ENCODE measurements at regions not wholly inside any gene's neighbourhood (a gene's known extent, or its start where the extent isn't known, plus 50 kb on each side); places are given as distances from the start of the nearest gene placed in this dataset.

- H3K4me3 Mint-ChIP-seq (ENCODE audit: unreplicated experiment): no peak overlapping the region
- TF ChIP-seq EZH2 (IDR thresholded peaks at IDR 0.05; ENCODE audit: insufficient read depth, low read length) (no peak), CTCF (IDR thresholded peaks at IDR 0.05; ENCODE audit: insufficient read depth, low read depth, low read length) (no peak)
- H4K20me1 ChIP-seq (ENCODE audit: insufficient read depth, low read length): no peaks in the 10 kb centered on the region
Measured at GRCh38 chr3:40911264-40911663, 288.0 kb upstream of the CTNNB1 start.

GRCh38 chr3:40911928-40912327 is 287.4 kb upstream of the CTNNB1 start:
- no peak overlapping the region for H2AFZ ChIP-seq (ENCODE audit: low read depth, low read length)
- peaks cover 12% of the 10 kb centered on the region for H3K4me1 Mint-ChIP-seq (ENCODE audit: low read depth, unreplicated experiment)
- no peak overlapping the region for H3K27ac ChIP-seq (ENCODE audit: low read depth, low read length)

More at GRCh38 chr3:40911264-40911663, 288.0 kb upstream of the CTNNB1 start:
- Mint-ChIP-seq H3K27me3 (ENCODE audit: low read depth, unreplicated experiment) (peaks cover 13% of the 10 kb centered on the region), H3K36me3 (ENCODE audit: low read depth, unreplicated experiment) (no peaks in the 10 kb centered on the region), H3K9me3 (ENCODE audit: unreplicated experiment) (peaks cover 2% of the 10 kb centered on the region), H3K4me1 (ENCODE audit: low read depth, unreplicated experiment) (peaks cover 12% of the 10 kb centered on the region), H3K27ac (ENCODE audit: unreplicated experiment) (no peak overlapping the region)
- H3K36me3 ChIP-seq (ENCODE audit: insufficient read depth, low read length): no peaks in the 10 kb centered on the region
- no peaks in the 10 kb centered on the region for H3K27me3 ChIP-seq (ENCODE audit: insufficient read depth, low read length)
- H3K4me2 ChIP-seq (ENCODE audit: low read length): no peak overlapping the region
- FAIRE-seq (no peak), DNase-seq (ENCODE audit: low read depth) (no peak)
- H2AFZ ChIP-seq (ENCODE audit: low read depth, low read length): no peak overlapping the region
- no peak overlapping the region for H3K27ac ChIP-seq (ENCODE audit: low read depth, low read length)
- no peaks in the 10 kb centered on the region for H3K9me3 ChIP-seq (ENCODE audit: insufficient read depth, low read depth, low read length)
- no peak overlapping the region for H3K4me3 ChIP-seq (ENCODE audit: insufficient read depth, low read depth, low read length)
- H3K4me1 ChIP-seq (ENCODE audit: insufficient read depth, low read length): no peaks in the 10 kb centered on the region
- H3K79me2 ChIP-seq (ENCODE audit: insufficient read depth, low read length): no peaks in the 10 kb centered on the region
- H3K9ac ChIP-seq (ENCODE audit: low read length): no peak overlapping the region

More at GRCh38 chr3:40911928-40912327, 287.4 kb upstream of the CTNNB1 start:
- Mint-ChIP-seq H3K36me3 (ENCODE audit: low read depth, unreplicated experiment) (no peaks in the 10 kb centered on the region), H3K9me3 (ENCODE audit: unreplicated experiment) (peaks cover 2% of the 10 kb centered on the region), H3K4me3 (ENCODE audit: unreplicated experiment) (no peak overlapping the region), H3K27me3 (ENCODE audit: low read depth, unreplicated experiment) (peaks cover 13% of the 10 kb centered on the region), H3K27ac (ENCODE audit: unreplicated experiment) (no peak overlapping the region)
- no peak overlapping the region for H3K4me3 ChIP-seq (ENCODE audit: insufficient read depth, low read depth, low read length)
- no peak overlapping the region for H3K4me2 ChIP-seq (ENCODE audit: low read length)
- H3K36me3 ChIP-seq (ENCODE audit: insufficient read depth, low read length): no peaks in the 10 kb centered on the region
- H3K9ac ChIP-seq (ENCODE audit: low read length): no peak overlapping the region
- no peaks in the 10 kb centered on the region for H3K79me2 ChIP-seq (ENCODE audit: insufficient read depth, low read length)
- H3K9me3 ChIP-seq (ENCODE audit: insufficient read depth, low read depth, low read length): no peaks in the 10 kb centered on the region
- H3K4me1 ChIP-seq (ENCODE audit: insufficient read depth, low read length): no peaks in the 10 kb centered on the region
- no peak for DNase-seq (ENCODE audit: low read depth)
- TF ChIP-seq CTCF (IDR thresholded peaks at IDR 0.05; ENCODE audit: insufficient read depth, low read depth, low read length) (no peak), EZH2 (IDR thresholded peaks at IDR 0.05; ENCODE audit: insufficient read depth, low read length) (no peak)
- H4K20me1 ChIP-seq (ENCODE audit: insufficient read depth, low read length): no peaks in the 10 kb centered on the region
- no peak for FAIRE-seq
- no peaks in the 10 kb centered on the region for H3K27me3 ChIP-seq (ENCODE audit: insufficient read depth, low read length)
